ENCODE measurements at regions not wholly inside any gene's neighbourhood (a gene's known extent, or its start where the extent isn't known, plus 50 kb on each side); places are given as distances from the start of the nearest gene placed in this dataset.

GRCh38 chr20:37643400-37643799, 50.4 kb upstream of the CTNNBL1 start:
- no peak for DNase-seq

- no peak for DNase-seq
Measured at GRCh38 chr20:37642246-37642645, 51.6 kb upstream of the CTNNBL1 start.

DNA sequence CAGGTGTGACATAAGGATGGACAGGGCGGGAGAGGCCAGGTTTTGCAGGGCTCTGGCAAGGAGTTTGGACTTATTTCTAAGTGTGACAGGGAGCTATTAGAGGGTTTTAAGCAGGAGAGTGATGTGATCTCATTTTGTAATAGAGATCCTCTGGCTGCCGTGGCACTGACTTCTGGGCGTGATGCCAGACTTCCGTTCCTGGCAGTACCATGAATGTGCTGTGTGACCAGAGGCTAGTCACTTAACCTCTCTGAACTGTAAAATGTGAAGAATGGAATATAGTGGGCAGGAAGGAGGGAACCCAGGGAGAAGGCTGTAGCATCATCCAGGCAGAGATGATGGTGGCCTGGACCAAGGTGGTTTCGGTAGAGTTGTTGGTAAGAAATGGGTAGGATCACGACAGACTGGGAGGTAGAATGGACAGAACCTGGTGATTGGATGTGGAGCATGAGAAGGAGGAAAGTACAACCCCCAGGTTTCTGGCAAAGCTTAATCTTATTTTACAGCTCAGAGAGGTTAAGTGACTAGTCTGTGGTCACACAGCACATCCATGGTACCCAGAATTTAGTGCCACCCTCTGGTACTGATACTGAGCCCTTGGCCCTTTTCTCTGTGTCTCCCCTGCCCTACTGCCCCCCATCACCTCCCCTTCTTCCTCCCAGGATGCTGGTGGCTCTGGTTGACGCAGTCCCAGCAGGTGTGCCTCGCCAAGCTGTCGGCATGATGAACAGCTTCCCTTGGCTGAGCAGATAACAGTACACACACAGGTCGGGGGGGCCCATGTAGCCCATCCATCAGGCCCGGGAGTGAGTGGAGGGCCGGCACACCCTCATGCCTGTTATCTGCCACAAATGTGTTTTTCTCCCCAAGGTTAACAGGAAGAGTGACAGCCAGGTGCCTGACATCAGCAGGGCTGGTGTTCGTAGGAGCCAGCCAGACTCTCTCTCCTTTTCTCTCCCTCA, 52.9 kb upstream of the CTNNBL1 start:
- DNase-seq = no peak

- no peak for DNase-seq
Measured at GRCh38 chr20:37638527-37638926, 55.3 kb upstream of the CTNNBL1 start.

- no peak for DNase-seq
Measured at GRCh38 chr20:37636977-37637376, 56.9 kb upstream of the CTNNBL1 start.

GRCh38 chr20:37636212-37636975, 57.4 kb upstream of the CTNNBL1 start:
- no peak for DNase-seq

DNA sequence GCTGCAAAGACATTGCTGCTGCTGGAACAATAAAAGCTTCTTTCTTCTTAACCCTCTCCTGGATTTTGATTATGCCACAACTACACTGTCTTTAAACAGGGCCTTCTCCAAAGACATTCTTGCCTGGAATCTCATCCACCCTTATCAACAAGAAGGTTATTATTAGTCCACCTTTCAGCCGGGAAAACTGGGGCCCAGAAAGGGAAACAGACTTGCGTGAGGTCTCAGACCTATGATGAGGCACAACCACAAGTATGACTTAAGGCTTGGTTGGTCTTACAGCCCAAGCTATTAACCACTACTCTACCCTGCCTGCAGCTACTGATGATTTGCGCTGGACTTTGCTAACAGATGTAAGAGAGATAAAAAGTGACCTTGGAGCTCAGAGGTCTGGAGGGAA, 62.8 kb upstream of the CTNNBL1 start:
- no peak for DNase-seq

DNA sequence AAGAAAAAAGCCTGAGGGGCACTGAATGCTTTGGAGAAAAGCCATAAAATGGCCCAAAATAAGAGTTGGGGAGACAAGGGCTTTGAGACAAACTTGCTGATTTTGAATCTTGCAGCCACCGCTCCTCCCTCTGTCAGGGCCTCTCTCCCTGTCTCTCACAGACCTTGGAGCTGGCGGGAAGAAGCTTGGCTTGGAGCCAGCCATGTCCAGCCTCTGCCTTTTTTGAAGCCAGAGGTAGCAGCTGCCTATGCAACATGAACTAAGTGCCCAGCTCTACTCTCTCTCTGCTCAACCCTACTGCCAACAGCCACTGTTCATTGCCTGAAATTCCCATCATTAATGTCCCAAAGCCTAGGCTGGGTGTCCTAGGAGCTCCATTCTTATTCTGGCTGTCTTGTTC, 63.7 kb upstream of the CTNNBL1 start:
- no peak for DNase-seq

DNA sequence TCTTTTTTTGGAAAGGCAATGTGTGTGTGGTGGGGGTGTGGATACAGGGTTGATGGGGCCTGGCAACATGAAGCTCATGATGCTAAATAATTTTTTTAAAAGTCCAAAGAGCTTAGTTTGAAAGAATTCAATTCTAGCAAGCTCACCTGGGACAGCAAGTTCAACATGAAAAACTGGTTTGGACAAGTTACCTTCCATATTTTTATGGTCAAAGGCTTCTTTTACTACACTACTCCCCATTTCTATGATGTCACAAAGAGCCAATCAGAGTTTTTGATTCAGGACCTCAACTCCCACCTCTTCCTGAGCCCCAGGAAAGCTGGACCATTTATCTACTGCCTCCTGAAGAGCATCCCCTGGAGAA, 66.1 kb upstream of the CTNNBL1 start:
- DNase-seq = no peak

DNA sequence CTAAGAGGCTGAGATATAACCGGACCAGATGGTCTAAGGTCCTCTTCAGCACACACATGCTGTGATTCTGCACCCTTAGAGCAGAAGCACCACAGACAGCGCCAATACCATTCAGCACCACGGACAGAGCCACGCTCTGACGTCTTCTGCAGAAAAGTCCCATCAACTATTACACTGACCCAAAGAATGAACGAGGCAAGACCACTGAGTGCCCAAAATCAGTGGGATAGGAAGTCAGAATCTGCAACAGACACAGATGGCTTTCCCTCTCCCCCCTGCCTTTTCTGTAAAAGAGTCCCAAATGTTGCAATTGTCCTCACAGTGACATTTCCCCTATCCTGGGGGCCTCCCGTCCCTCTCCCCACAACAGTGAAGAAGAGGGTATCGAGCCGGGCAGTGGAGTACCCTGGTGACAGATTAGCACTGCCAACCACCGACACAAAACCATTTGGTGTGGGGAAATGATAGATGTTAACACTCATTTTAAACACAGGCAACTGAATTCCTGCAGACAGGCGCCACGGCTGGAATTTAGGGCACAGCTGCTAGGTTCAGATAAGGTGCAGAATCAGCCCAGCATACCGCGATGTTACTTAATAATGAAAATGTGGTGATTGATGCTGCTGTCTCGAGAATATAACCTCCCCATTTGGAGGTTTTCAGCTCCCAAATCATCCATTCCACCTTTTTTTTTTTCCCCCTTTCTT, 66.6 kb upstream of the CTNNBL1 start:
- no peak for DNase-seq

GRCh38 chr20:37624963-37625362, 68.9 kb upstream of the CTNNBL1 start:
- no peak for DNase-seq

GRCh38 chr20:37622728-37623127, 71.1 kb upstream of the CTNNBL1 start:
- no peak for DNase-seq

- DNase-seq = no peak
Measured at GRCh38 chr20:37619496-37619895, 74.3 kb upstream of the CTNNBL1 start.

- no peak for DNase-seq
Measured at GRCh38 chr20:37616110-37616425, 77.8 kb upstream of the CTNNBL1 start.

DNA sequence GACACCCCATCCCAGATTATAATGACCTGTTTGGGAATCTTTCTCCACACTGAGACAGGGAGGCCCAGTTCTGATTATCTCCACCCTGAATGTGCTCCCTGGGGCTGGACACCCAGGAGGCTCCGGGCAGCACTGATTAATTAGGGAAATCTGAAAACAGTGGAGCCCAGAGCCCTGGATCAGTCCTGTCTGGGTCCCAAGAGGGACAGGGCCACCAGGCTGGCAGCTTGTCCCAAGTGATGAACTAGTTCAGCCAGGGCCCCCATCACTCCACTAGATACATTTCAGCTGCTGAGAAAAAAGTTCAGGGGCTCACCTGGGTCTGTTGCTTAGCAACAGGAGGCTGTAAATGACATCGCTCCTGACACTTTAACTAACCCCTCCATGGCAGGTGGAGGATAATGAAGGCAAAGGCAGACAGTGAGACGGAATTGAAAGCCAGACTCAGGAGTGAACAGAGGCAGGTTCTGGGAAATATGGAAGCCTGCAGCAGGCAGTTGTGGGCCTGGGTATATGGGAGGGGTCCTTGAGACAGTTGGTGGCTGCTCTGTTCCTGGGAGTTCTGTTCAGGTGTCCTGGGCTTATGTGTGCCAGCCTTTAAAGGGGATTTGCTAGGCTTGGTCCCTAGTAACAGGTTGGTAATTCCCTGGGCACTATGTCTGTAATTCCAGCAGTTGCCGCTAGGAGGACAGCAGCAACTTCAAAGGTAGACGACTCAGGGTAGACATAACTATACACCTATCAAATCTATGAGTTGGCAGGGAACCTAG, 78.3 kb upstream of the CTNNBL1 start:
- peak; percentile 47 for DNase-seq

GRCh38 chr20:37611852-37612251, 82.0 kb upstream of the CTNNBL1 start:
- DNase-seq = no peak

- DNase-seq = no peak
Measured at GRCh38 chr20:37611346-37611745, 82.5 kb upstream of the CTNNBL1 start.

DNA sequence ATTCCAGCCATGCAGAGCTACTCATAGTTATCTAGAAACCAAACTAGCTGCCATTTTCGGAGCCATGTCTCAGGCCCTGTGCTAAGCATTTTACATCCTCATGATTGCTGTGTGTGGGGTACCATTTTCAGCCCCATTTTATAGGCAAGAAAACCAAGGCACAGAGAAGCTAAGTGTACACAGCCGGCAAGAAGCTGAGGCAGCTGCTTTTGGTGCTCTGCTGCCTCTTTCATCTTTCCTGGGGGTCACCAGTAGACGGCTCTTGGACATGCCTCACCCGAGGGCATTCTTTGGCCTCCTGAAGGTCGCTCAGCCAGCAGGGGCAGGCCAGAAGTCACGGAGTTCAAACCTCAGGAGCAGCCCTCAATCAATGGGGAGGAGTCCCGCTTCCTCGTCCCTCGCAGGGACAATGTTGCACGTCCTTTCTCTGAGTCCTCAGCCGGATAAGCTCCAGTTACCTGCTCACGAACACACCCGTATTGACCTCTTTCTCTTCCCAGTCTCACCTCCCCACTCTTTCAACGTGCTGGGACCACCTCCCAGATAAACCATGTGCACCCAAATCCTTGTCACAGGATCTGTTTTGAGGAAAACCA, 82.6 kb upstream of the BLCAP start:
- no peak for DNase-seq

DNA sequence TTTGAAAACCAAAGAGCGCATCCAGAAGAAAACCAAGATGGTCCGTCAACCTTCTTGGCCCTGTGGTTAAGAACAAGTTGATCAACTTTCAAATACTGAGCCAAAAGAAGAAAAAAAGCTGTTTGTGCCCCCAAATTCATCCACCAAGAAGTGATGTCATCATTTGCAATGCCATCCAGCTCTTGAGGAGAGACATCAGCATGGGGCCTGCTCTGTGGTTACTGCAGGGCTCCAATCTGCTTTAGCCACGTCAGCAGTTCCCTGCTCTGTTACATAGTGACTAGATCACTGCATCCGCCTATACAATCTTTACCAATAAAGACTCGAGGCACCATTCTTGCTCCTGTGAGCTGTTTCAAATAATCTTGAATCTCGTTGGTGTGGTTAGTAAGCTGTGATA, 75.0 kb upstream of the BLCAP start:
- no peak for DNase-seq

DNA sequence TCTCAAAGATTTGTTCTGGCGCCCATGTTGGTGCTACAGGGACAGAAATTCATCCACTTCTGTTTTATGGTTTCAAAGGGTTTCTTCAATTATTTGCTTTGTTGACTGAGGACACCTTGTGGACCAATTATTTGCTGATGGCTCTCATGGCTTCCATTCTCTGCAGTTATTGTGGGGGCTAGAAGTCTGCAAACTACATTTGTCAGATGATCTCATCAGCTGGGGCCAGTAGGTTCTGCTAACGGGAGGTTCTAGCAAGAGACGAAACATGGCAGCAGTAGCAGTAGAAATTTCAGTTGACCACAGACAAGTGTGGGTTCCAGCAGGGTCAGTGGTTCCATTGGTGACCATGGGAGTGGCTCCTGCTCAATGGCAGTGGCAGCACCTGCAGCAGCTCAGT, 72.8 kb upstream of the BLCAP start:
- no peak for DNase-seq

DNA sequence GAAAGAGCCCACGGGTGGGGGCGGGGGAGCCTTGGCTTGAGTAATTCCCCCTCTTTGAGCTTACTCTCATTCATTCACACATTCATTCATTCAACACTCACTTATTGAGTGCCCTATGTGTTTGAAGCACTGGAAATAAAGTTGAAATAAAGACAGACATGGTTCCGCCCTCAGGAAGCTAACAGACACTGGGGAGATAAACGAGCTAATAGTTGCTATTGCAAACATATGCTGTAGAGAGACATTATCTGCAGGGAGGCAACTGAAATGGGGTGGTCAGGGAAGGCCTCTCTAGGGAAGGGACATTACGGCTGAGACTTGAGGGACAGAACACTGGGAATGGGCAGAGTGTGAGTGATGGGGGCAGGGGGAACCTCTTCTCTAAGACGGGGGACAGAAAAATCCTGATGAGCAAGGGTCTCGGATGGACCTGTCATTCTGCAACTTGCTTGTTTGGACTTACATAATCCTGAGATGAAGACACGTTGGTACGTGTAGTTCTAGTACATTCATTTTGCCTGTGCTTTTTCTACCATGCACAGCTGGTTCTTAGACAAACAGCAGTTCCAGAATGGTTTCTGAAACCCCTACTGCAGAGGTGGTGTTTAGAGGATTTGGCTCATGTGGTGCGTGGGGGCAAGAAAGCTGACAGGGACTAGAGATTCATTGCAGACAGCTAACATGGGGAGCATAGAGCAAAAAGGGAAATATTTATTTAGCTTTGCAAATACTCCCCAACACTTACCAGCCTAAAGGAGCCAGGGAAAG, 71.1 kb upstream of the BLCAP start:
- DNase-seq = no peak

- DNase-seq = no peak
Measured at GRCh38 chr20:37598100-37598543, 70.4 kb upstream of the BLCAP start.

Measured in 8988T (cell line).